ENCODE measurements at regions not wholly inside any gene's neighbourhood (a gene's known extent, or its start where the extent isn't known, plus 50 kb on each side); places are given as distances from the start of the nearest gene placed in this dataset.

DNA sequence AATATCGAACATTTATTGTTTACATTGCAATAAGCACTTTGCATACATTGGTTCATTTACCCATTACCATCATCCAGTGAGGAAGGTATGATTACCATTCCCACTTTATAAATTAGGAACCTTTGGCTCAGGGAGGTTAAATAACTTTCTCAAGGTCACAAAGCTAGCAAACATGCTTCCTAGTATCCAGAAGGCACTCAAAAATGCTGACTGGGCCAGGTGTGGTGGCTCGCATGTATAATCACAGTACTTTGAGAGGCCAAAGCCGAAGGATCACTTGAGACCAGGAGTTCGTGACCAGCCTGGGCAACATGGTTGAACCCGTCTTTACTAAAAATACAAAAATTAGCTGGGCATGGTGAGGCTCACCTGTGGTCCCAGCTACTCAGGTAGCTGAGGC is 259.6 kb downstream of the TMEM114 start:
- TF ChIP-seq, protein P1, sequence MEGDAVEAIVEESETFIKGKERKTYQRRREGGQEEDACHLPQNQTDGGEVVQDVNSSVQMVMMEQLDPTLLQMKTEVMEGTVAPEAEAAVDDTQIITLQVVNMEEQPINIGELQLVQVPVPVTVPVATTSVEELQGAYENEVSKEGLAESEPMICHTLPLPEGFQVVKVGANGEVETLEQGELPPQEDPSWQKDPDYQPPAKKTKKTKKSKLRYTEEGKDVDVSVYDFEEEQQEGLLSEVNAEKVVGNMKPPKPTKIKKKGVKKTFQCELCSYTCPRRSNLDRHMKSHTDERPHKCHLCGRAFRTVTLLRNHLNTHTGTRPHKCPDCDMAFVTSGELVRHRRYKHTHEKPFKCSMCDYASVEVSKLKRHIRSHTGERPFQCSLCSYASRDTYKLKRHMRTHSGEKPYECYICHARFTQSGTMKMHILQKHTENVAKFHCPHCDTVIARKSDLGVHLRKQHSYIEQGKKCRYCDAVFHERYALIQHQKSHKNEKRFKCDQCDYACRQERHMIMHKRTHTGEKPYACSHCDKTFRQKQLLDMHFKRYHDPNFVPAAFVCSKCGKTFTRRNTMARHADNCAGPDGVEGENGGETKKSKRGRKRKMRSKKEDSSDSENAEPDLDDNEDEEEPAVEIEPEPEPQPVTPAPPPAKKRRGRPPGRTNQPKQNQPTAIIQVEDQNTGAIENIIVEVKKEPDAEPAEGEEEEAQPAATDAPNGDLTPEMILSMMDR (IDR thresholded peaks at IDR 0.05) = no peak
- TF ChIP-seq POLR2AphosphoS5 (IDR thresholded peaks at IDR 0.05) = no peak
